Dendritic cell treated with granulocyte-macrophage colony-stimulating factor and Interleukin-4, amounts not matched to agents 40 ng/mL and 50 ng/mL, for 4 days (primary cell): ENCODE measurements at regions not wholly inside any gene's neighbourhood (a gene's known extent, or its start where the extent isn't known, plus 50 kb on each side); places are given as distances from the start of the nearest gene placed in this dataset.
"Not testable (repeated sequence)": the region's sequence is repeated elsewhere in the genome, so short reads cannot be mapped to it uniquely, and the experiment has no call there.

ENCODE experiments used
- H3K27ac Mint-ChIP-seq: one replicate; pipeline ENCODE4 v1.8.0; 2022; ENCODE audit warnings: mild to moderate bottlenecking, mixed read lengths
- H3K27me3 Mint-ChIP-seq: one replicate; pipeline ENCODE4 v1.8.0; 2022; ENCODE audit warnings: mild to moderate bottlenecking, mixed read lengths
- H3K36me3 Mint-ChIP-seq: one replicate; pipeline ENCODE4 v1.8.0; 2022; ENCODE audit warnings: low read depth, mixed read lengths
- H3K4me1 Mint-ChIP-seq: one replicate; pipeline ENCODE4 v1.8.0; 2022; ENCODE audit warnings: low read depth, mixed read lengths
- H3K4me3 Mint-ChIP-seq: one replicate; pipeline ENCODE4 v1.8.0; 2022; ENCODE audit warnings: mild to moderate bottlenecking, moderate library complexity, mixed read lengths
- H3K9me3 Mint-ChIP-seq: one replicate; pipeline ENCODE4 v1.8.0; 2022; ENCODE audit warnings: mixed read lengths
- intact Hi-C: fragments of 100-400 bp; cut with micrococcal nuclease; formaldehyde crosslinking; loops from one replicate; pipeline ENCODE4 v1.15.0; 2022

DNA sequence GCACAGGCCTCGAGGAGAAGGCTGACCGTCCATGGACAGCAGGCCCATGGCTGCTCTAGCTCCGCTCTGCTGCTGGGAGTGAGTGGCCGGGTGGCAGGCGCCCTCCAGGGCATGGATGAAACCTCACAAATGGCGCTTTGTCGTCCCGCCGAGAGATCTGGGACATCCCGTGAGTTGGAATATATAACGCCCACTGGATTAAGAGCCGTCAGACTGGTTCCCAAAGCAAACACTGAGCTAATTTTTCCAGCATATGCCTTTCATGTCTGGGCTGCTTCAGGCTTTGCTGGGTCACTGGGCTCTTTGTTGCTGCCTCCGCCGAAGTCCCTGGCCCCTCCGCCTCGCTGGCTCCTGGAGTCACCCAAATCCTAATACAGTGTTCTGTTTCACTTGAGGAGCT, 266.3 kb downstream of the FOXL1 start:
- intact Hi-C loops, result no loop called here
- no peaks in the 10 kb centered on the region for H3K9me3 Mint-ChIP-seq
- no peak overlapping the region for H3K4me3 Mint-ChIP-seq
- H3K27ac Mint-ChIP-seq, result no peak overlapping the region
- no peaks in the 10 kb centered on the region for H3K27me3 Mint-ChIP-seq
- H3K4me1 Mint-ChIP-seq, result no peaks in the 10 kb centered on the region
- H3K36me3 Mint-ChIP-seq, result no peaks in the 10 kb centered on the region

DNA sequence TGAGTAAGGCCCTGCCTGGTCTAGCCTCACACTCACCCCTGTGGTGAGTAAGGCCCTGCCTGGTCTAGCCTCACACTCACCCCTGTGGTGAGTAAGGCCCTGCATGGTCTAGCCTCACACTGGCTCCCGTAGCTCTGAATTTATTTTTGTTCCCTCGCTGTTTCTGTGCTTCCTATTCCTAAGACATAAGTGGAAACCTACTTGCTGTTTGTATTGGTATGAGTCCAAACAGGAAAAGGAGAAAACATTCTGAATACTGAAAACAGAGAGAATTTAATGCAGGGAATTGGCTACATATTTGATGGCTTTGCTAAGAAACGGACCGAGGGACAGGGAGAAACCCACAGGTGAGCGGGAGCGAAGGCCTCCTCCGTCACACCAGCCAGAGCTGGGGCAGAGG, 267.8 kb downstream of the FOXL1 start:
- Mint-ChIP-seq H3K9me3 (no peaks in the 10 kb centered on the region), H3K4me3 (no peak overlapping the region), H3K27me3 (peaks cover 3% of the 10 kb centered on the region), H3K27ac (no peak overlapping the region), H3K4me1 (no peaks in the 10 kb centered on the region), H3K36me3 (no peaks in the 10 kb centered on the region)
- intact Hi-C loops, result no loop called here

DNA sequence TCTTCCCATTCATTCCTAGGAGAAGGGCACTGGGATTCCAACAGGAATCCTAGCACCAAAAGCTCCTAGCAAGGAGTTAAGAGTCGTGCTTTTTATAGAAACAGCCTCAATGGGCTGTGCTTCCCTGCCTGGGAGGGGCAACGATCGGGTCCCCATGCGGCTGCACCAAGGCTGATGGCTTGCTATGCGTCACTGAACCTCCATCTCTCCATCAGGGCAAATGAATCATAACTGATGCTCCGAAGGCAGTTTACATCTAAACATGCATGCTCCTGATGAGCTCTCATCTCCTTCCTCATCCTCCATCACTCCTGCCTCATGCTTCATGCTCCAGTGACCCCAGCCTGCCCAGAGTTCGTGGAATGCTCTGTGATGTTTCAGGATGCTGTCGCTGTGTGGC, 270.5 kb downstream of the FOXL1 start:
- Mint-ChIP-seq H3K4me1 (no peaks in the 10 kb centered on the region), H3K27ac (no peak overlapping the region), H3K4me3 (no peak overlapping the region), H3K27me3 (peaks cover 3% of the 10 kb centered on the region), H3K9me3 (no peaks in the 10 kb centered on the region), H3K36me3 (no peaks in the 10 kb centered on the region)
- intact Hi-C loops, result no loop called here

DNA sequence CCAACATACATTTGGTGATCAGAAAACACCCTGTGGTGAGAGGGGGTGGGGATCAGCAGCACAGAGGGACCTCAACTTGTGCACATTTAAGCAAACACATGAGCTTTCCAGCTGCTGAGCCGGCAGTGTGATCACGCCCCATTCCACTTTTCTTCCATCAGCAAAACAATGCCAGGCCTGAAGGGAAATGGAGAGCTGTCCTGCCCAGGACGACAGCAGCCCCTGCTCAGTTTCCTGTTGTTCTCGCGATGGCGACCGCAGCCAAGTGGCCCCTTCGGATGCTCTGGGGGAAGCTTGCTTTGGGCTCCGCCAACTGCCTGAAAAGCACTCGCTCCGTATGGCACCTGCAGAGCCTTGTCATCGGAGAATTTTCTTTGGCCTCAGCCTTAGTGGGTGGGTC, 272.3 kb downstream of the FOXL1 start:
- H3K27me3 Mint-ChIP-seq, result peaks cover 3% of the 10 kb centered on the region
- intact Hi-C loops, result no loop called here
- no peaks in the 10 kb centered on the region for H3K36me3 Mint-ChIP-seq
- H3K9me3 Mint-ChIP-seq, result no peaks in the 10 kb centered on the region
- no peak overlapping the region for H3K4me3 Mint-ChIP-seq
- no peak overlapping the region for H3K27ac Mint-ChIP-seq
- H3K4me1 Mint-ChIP-seq, result no peaks in the 10 kb centered on the region

DNA sequence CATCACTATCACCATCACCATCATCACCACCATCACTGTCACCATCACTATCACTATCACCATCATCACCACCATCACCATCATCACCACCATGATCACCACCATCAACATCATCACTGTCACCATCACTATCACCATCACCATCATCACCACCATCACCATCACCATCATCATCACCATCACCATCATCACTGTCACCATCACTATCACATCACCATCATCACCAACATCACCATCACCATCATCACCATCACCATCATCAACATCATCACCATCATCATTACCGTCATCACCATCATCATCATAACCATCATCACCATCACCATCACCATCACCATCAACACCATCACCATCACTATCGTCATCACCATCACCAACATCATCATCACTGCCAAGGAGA, 273.8 kb downstream of the FOXL1 start:
- no peaks in the 10 kb centered on the region for H3K36me3 Mint-ChIP-seq
- peaks cover 3% of the 10 kb centered on the region for H3K27me3 Mint-ChIP-seq
- intact Hi-C loops, result no loop called here
- no peaks in the 10 kb centered on the region for H3K4me1 Mint-ChIP-seq
- no peak overlapping the region for H3K27ac Mint-ChIP-seq
- no peaks in the 10 kb centered on the region for H3K9me3 Mint-ChIP-seq
- no peak overlapping the region for H3K4me3 Mint-ChIP-seq

DNA sequence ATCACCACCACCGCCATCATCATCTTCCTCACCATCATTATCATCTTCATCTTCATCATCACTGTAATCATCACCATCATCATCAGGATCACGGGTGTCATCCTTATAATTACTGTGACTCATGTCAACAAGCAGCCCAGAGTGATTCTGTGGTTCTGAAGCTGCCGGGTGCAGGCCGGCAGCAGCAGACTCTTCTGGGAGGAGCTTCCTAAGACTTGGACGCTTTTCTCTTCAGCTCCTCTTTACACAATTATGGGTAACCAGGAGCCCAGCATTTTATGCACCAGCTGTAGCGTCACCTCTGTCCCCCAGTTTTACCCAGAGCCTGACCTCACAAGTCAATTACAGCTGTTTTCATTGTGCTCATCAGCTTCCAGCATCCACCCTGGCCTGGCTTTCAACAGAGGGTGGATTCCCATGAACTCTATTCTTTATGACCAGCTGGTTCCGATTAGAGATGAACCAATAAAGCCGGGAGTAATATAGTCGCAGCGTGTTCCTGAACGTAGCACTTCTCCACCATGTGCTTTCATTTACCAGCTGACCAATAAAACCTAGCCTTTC, 275.8 kb downstream of the FOXL1 start:
- no peaks in the 10 kb centered on the region for H3K9me3 Mint-ChIP-seq
- H3K4me1 Mint-ChIP-seq, result no peaks in the 10 kb centered on the region
- intact Hi-C loops, result no loop called here
- no peak overlapping the region for H3K4me3 Mint-ChIP-seq
- no peaks in the 10 kb centered on the region for H3K36me3 Mint-ChIP-seq
- peaks cover 3% of the 10 kb centered on the region for H3K27me3 Mint-ChIP-seq
- no peak overlapping the region for H3K27ac Mint-ChIP-seq

DNA sequence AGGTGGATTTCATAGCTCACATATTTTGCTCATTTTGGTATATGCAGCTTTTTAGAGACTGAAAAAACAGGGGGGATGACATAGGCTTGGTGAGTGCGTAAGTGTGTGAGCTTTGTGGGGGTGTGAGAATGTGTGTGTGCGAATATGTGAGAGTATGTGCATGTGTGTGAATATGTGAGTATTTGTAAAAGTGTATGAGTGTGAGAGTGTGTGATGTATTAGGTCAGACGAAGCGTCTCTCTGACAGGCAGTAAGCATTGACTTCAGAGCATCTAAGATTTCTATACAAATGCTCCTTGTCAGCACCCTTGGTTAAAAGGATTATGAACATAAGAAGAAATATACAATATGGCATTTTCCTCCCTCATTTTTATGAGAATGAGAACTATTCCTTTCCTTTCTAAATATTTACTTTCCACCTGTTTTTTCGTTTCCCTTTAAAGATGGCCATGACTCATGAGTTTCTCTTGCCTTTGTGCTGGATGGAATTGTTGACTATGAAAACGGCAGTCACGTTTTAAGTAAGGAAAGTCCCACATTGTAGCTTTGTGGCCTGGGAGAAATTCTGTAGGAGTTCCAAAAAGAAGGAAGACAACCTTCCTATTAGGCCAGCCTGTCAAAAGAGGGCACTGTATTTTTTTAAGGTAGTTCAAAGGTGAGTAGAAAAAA, 276.4 kb downstream of the FOXL1 start:
- H3K4me3 Mint-ChIP-seq, result no peak overlapping the region

DNA sequence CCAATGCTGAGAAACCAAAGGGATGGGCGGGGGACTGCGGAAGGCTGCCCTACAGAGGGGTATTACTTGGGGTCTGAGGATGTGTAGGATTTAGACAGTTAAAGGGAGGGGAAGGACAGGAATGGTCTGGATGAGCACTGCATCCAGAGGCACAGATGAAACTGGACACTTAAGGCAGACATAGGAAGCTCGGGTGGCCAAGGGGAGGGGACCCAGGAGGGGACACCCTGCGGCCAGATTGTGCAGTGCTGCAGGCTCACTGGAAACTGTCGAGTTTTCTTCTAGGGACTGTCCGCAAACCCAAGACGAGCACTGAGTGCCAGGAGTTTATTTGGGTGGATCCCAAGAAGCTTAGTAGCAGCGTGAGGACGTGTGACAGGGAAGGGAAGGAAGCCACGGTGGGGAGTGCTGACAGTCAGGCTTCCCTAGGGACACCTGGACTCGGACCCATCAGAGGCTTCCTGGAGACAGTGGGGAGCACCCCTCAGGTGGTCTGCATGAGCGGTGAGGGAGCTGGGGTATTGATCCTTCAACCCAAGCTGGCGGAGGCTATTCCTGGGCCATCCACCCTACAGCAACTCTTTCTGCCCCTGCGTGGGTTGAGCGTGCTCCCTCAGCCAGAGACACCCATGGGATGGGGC, 278.7 kb downstream of the FOXL1 start:
- Mint-ChIP-seq H3K36me3 (no peaks in the 10 kb centered on the region), H3K4me1 (no peaks in the 10 kb centered on the region), H3K27ac (no peak overlapping the region), H3K9me3 (no peaks in the 10 kb centered on the region), H3K4me3 (no peak overlapping the region), H3K27me3 (no peaks in the 10 kb centered on the region)
- intact Hi-C loops, result no loop called here

More for the DNA sequence above, 276.4 kb downstream of the FOXL1 start:
- no peaks in the 10 kb centered on the region for H3K4me1 Mint-ChIP-seq
- peaks cover 3% of the 10 kb centered on the region for H3K27me3 Mint-ChIP-seq
- H3K36me3 Mint-ChIP-seq, result no peaks in the 10 kb centered on the region
- intact Hi-C loops, result no loop called here
- no peaks in the 10 kb centered on the region for H3K9me3 Mint-ChIP-seq
- H3K27ac Mint-ChIP-seq, result no peak overlapping the region

DNA sequence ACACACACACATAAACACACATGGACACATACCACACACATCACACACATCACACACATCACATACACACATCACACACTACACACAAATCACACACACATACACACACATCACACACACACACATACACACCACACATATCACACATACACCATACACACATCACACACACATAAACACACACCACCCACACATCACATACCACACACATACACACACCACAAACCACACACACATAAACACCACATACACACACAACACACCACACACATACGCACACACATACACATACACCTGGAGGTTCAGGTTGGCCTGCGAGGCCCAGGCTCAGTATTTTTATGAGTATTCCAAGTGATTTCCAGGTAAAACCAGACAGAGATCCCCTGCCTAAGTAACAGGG, 279.5 kb downstream of the FOXL1 start:
- intact Hi-C loops, result no loop called here
- no peaks in the 10 kb centered on the region for H3K9me3 Mint-ChIP-seq
- H3K4me1 Mint-ChIP-seq, result no peaks in the 10 kb centered on the region

DNA sequence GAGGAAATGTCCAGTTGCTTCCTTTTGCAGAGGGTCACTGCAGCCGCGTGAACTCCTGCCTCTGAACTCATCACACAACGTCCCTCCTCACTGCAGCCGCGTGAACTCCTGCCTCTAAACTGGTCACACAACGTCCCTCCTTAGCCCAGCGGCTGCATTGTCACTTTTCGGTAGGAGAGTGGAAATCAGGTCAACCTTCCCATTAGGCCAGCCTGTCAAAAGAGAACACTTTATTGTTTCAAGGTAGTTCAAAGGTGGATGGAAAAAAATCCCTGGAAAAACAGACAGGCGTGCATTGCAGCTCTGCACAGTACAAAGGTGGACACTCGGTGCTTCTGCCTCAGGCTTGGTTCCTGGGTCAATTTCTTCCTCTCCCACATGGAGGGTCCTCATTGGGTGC, 280.2 kb downstream of the FOXL1 start:
- intact Hi-C loops, result no loop called here
- no peak overlapping the region for H3K27ac Mint-ChIP-seq
- no peaks in the 10 kb centered on the region for H3K36me3 Mint-ChIP-seq
- H3K4me1 Mint-ChIP-seq, result no peaks in the 10 kb centered on the region
- no peaks in the 10 kb centered on the region for H3K9me3 Mint-ChIP-seq
- H3K4me3 Mint-ChIP-seq, result no peak overlapping the region
- peaks cover 1% of the 10 kb centered on the region for H3K27me3 Mint-ChIP-seq

More for the DNA sequence above, 279.5 kb downstream of the FOXL1 start:
- no peaks in the 10 kb centered on the region for H3K27me3 Mint-ChIP-seq
- no peaks in the 10 kb centered on the region for H3K36me3 Mint-ChIP-seq
- no peak overlapping the region for H3K4me3 Mint-ChIP-seq
- no peak overlapping the region for H3K27ac Mint-ChIP-seq

DNA sequence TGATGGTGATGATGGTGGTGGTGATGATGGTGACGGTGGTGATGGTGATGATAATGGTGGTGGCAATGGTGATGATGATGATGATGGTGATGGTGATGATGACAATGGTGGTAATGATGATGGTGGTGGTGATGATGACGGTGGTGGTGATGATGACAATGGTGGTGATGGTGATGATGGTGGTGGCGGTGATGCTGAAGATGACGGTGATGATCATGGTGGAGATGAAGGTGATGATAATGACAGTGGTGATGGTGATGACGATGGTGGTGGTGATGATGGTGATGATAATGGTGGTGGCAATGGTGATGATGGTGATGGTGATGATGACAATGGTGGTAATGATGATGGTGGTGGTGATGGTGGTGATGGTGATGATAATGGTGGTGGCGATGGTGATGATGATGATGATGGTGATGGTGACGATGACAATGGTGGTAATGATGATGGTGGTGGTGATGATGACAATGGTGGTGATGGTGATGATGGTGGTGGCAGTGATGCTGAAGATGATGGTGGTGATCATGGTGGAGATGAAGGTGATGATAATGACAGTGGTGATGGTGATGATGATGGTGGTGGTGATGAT, 283.0 kb downstream of the FOXL1 start:
- H3K4me1 Mint-ChIP-seq, H3K27ac Mint-ChIP-seq, H3K9me3 Mint-ChIP-seq, H3K4me3 Mint-ChIP-seq, H3K36me3 Mint-ChIP-seq, intact Hi-C loops, H3K27me3 Mint-ChIP-seq: not testable (repeated sequence)

DNA sequence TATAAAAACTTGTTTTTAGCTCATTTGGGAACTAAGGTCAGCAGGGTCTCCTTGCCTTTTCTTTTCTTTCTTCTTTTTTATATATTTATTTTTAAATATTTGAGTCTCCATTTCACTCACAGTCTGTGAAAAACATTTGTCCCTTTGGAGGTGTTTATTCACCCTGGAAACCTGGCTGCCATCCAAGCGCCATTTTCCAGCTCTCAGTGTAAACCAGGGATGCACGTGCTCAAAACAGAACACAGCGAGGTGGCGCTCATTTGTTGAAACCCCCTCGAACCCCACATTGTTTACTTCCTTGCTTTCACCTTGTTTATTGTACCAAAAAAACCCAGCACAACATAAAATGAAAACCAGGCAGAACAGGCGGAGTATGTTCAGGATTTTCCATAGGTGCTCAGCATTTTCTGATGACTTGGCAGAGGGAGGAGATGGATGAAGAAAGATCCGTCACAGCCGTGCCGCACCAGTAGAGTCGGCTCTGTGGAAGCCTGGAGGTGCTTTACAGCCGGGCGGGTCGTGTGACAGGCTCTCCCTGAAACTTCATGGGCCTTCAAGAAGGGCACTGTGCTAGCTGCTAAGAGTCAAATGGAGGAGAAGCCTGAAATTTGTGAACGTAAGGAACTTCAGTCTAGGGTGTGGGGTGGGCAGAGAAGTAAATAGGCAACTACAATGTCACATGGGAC, 284.4 kb downstream of the FOXL1 start:
- no peak overlapping the region for H3K4me3 Mint-ChIP-seq
- no peaks in the 10 kb centered on the region for H3K9me3 Mint-ChIP-seq
- no peaks in the 10 kb centered on the region for H3K4me1 Mint-ChIP-seq
- H3K27me3 Mint-ChIP-seq, result peaks cover 2% of the 10 kb centered on the region
- no peak overlapping the region for H3K27ac Mint-ChIP-seq
- no peaks in the 10 kb centered on the region for H3K36me3 Mint-ChIP-seq
- intact Hi-C loops, result no loop called here

DNA sequence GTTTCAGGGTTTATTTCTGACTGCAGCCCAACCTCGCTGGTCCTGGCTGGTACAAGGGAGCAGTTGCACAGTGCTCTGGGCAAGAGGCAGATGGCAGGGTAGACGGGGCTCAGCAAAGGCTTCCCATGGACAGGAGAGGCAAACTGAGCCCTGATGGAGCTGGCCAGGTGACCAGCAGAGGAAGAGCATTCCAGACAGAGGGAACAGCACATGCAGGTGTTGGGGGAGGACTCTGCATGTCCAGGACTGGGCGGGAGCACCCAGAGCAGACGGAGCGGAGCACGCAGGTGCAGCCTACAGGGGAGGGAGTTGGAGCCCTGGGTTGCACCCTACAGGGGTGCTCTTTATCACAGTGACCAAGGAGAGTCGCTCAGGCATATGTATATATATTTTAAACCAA, 285.3 kb downstream of the FOXL1 start:
- Mint-ChIP-seq H3K36me3 (no peaks in the 10 kb centered on the region), H3K27ac (no peak overlapping the region), H3K4me1 (no peaks in the 10 kb centered on the region), H3K27me3 (peaks cover 2% of the 10 kb centered on the region), H3K9me3 (no peaks in the 10 kb centered on the region), H3K4me3 (no peak overlapping the region)
- intact Hi-C loops, result no loop called here

DNA sequence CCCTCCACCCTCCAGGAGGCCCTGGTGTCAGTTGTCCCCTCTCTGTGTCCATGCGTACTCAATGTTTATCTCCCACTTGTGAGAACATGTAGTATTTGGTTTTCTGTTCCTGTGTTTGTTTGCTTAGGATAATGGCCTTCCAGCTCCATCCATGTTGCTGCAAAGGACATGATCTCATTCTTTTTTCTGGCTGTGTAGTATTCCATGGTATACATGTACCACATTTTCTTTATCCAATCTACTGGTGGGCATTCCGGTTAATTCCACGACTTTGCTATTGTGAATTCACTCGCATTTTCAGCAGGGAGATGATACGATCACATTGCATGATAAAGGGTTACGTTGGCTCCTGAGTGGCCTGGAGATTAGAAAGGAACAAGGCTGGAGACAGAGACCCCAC, 286.2 kb downstream of the FOXL1 start:
- Mint-ChIP-seq H3K4me3 (no peak overlapping the region), H3K27ac (no peak overlapping the region), H3K4me1 (no peaks in the 10 kb centered on the region), H3K27me3 (peaks cover 2% of the 10 kb centered on the region), H3K9me3 (no peaks in the 10 kb centered on the region), H3K36me3 (no peaks in the 10 kb centered on the region)
- intact Hi-C loops, result no loop called here
